Ovary (tissue), 3 donors: ENCODE measurements at regions not wholly inside any gene's neighbourhood (a gene's known extent, or its start where the extent isn't known, plus 50 kb on each side); places are given as distances from the start of the nearest gene placed in this dataset.

Source experiments
- EP300 ChIP-seq: sonication (generic); formaldehyde crosslinking; IDR thresholded peaks from one replicate; pipeline ENCODE4 v1.6.1; 2017; ENCODE audit warnings: antibody characterized with exemption
- POLR2A ChIP-seq: fragments of 450-650 bp; IDR thresholded peaks from one replicate; pipeline ENCODE4 v1.6.1; 2017; ENCODE audit warnings: antibody characterized with exemption, mild to moderate bottlenecking, moderate library complexity
- TF ChIP-seq, protein P1 (sequence below), 3 donors: fragments of 450-650 bp in 2 of 3; fragments of 200-600 bp in 1 of 3; IDR thresholded peaks; one replicate each; pipeline versions ENCODE4 v1.5.1 to v1.8.0; 2016 to 2022; ENCODE audit warnings: antibody characterized with exemption in 3 of 3, mild to moderate bottlenecking in 1 of 3
- donor health status: DM: no; HTN: no; CAD: no.

DNA sequence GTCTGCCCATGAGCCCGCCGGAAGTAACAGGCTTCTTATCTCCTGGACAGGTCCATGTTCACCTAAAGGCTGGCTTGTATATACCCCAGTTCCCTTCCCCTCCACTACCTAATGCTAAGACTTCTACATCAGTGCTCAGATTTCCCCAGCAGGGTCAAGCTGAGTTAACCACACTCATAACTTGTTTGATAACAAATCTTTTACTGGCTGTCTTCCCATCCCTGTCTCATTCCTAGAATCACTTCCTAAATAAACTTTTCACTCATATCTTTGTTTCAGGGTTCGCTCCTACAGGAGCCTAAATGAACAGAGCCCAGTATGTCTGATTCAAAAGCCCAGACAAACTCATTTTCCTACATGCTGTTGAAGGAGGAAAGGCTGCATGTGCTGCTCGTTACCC is 94.0 kb upstream of the SOX11 start:
- TF ChIP-seq, protein P1, sequence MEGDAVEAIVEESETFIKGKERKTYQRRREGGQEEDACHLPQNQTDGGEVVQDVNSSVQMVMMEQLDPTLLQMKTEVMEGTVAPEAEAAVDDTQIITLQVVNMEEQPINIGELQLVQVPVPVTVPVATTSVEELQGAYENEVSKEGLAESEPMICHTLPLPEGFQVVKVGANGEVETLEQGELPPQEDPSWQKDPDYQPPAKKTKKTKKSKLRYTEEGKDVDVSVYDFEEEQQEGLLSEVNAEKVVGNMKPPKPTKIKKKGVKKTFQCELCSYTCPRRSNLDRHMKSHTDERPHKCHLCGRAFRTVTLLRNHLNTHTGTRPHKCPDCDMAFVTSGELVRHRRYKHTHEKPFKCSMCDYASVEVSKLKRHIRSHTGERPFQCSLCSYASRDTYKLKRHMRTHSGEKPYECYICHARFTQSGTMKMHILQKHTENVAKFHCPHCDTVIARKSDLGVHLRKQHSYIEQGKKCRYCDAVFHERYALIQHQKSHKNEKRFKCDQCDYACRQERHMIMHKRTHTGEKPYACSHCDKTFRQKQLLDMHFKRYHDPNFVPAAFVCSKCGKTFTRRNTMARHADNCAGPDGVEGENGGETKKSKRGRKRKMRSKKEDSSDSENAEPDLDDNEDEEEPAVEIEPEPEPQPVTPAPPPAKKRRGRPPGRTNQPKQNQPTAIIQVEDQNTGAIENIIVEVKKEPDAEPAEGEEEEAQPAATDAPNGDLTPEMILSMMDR (IDR thresholded peaks at IDR 0.05) = no peak
- TF ChIP-seq POLR2A = no peak
- TF ChIP-seq EP300 = no peak
